ENCODE measurements at regions not wholly inside any gene's neighbourhood (a gene's known extent, or its start where the extent isn't known, plus 50 kb on each side); places are given as distances from the start of the nearest gene placed in this dataset.
"Not testable (repeated sequence)": the region's sequence is repeated elsewhere in the genome, so short reads cannot be mapped to it uniquely, and the experiment has no call there.

DNA sequence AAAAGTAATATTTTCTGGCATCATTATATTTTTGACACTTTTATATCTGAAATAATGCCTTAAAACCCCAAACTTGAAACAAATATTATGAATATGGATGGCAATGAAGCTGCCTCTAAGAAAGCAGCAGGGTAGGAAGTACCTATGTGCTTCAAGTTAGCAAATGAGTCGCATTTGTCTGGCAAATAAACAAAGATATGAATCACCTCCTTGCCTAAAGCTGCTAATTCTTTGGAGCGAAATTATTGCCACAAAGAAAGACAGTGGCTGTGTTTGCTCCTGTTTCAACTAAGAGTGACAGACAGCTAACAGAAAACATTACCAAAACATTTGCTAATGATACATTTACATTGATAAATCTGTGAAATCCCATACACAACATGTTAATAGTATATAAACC, 854.9 kb downstream of the RPS29 start:
- no peak overlapping the region for H2AFZ ChIP-seq (ENCODE audit: low read length, unreplicated experiment)
- no peaks in the 10 kb centered on the region for H3K79me2 ChIP-seq (ENCODE audit: control insufficient read depth, insufficient read depth, low read length, unreplicated experiment)
- no peak overlapping the region for H3K27ac ChIP-seq (ENCODE audit: low read depth, low read length)
- H3K4me3 ChIP-seq (ENCODE audit: low read depth, low read length) = no peak overlapping the region
- H3K27me3 ChIP-seq (ENCODE audit: insufficient read depth, low read length) = no peaks in the 10 kb centered on the region
- H3K36me3 ChIP-seq (ENCODE audit: insufficient read depth, low read length) = no peaks in the 10 kb centered on the region
- H3K4me1 ChIP-seq (ENCODE audit: control insufficient read depth, insufficient read depth, low read length, unreplicated experiment) = no peaks in the 10 kb centered on the region

DNA sequence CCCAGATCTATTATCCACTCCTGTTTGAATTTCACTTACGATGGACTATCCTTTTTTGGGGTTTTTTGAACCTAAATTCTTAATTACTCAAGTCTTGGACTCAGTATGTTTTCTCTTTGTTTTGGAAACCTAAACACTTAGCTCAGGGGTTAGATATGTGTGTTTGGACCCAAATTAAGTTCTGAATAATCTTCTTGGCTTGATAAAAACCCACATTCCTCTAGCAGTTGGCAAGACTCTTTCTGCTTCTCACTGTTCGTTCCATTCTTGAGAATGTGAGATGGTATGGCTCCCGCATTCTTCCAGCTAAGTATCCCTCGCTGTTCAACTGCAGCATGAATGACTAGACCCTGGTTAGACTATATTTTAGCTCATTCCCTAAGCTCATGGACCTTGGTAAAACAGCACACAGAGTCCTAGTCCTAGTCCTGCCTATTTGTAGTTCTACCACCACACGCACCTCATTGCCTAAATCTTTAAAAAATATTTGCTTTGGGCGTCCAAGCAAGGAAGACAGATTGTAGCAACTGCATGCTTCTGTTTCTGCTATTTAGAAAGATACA, 860.0 kb downstream of the RPS29 start:
- H3K79me2 ChIP-seq (ENCODE audit: control insufficient read depth, insufficient read depth, low read length, unreplicated experiment) = no peaks in the 10 kb centered on the region
- no peaks in the 10 kb centered on the region for H3K27me3 ChIP-seq (ENCODE audit: insufficient read depth, low read length)
- no peak overlapping the region for H3K27ac ChIP-seq (ENCODE audit: low read depth, low read length)
- no peaks in the 10 kb centered on the region for H3K4me1 ChIP-seq (ENCODE audit: control insufficient read depth, insufficient read depth, low read length, unreplicated experiment)
- no peak overlapping the region for H3K4me3 ChIP-seq (ENCODE audit: low read depth, low read length)
- H3K36me3 ChIP-seq (ENCODE audit: insufficient read depth, low read length) = no peaks in the 10 kb centered on the region
- H2AFZ ChIP-seq (ENCODE audit: low read length, unreplicated experiment) = no peak overlapping the region

- H3K27ac ChIP-seq (ENCODE audit: low read depth, low read length) = no peak overlapping the region
- no peaks in the 10 kb centered on the region for H3K27me3 ChIP-seq (ENCODE audit: insufficient read depth, low read length)
- H2AFZ ChIP-seq (ENCODE audit: low read length, unreplicated experiment) = no peak overlapping the region
- no peaks in the 10 kb centered on the region for H3K4me1 ChIP-seq (ENCODE audit: control insufficient read depth, insufficient read depth, low read length, unreplicated experiment)
- no peak overlapping the region for H3K4me3 ChIP-seq (ENCODE audit: low read depth, low read length)
- H3K36me3 ChIP-seq (ENCODE audit: insufficient read depth, low read length) = no peaks in the 10 kb centered on the region
- no peaks in the 10 kb centered on the region for H3K79me2 ChIP-seq (ENCODE audit: control insufficient read depth, insufficient read depth, low read length, unreplicated experiment)
Observed at GRCh38 chr14:48725051-48725734, 861.0 kb downstream of the RPS29 start.

DNA sequence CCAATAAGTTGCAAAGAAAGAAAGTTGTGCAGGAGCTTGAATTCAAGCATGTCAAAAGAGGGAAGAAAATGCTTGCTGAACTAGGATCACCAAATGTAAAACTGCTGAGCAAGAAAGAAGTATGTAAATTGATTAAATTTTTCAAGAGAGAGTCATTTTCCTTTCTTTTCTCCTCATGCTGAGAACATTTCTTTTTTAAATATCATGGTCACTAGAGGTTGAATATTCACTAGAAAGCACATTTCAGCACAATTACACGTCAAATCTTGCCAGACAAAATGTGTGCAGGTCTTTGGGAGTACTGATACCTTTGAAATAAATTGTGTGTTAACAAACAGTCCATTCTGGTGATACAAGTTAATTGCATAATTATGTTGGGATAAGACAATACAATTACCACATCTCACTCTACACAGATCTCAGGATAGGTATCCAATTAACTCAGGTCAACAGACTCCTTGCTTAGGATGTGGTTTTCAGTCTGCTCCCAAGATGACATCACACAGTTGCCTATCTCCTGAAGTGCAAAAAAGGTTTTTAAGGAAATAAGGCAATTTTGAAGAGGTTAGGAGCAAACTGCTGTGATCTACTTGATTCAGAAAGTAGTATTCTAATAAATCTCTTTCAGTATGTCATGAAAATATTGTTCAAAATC, 862.2 kb downstream of the RPS29 start:
- no peaks in the 10 kb centered on the region for H3K79me2 ChIP-seq (ENCODE audit: control insufficient read depth, insufficient read depth, low read length, unreplicated experiment)
- no peaks in the 10 kb centered on the region for H3K4me1 ChIP-seq (ENCODE audit: control insufficient read depth, insufficient read depth, low read length, unreplicated experiment)
- no peaks in the 10 kb centered on the region for H3K27me3 ChIP-seq (ENCODE audit: insufficient read depth, low read length)
- H3K27ac ChIP-seq (ENCODE audit: low read depth, low read length) = no peak overlapping the region
- no peak overlapping the region for H2AFZ ChIP-seq (ENCODE audit: low read length, unreplicated experiment)
- H3K4me3 ChIP-seq (ENCODE audit: low read depth, low read length) = no peak overlapping the region
- no peaks in the 10 kb centered on the region for H3K36me3 ChIP-seq (ENCODE audit: insufficient read depth, low read length)

DNA sequence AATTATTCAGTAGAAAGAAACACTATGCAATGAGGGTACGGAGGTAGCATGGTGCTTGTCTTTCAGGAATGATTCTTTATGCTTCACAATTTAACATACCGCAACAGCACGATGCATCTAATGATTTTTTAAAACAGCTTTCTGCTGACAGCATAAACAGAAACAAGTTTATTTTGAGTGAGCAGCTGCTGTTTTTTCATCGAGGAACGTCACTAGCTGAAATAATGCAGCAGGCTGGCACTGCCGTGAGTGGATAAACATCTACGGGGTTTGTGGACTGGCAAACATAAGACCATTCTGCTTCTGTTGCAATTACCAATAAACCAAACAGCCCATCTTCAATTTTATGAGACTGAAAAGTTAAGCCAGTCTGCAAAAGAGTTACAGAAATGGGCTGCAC, 871.8 kb downstream of the RPS29 start:
- Histone ChIP-seq H3K4me1 (ENCODE audit: control insufficient read depth, insufficient read depth, low read length, unreplicated experiment) (no peaks in the 10 kb centered on the region), H3K79me2 (ENCODE audit: control insufficient read depth, insufficient read depth, low read length, unreplicated experiment) (no peaks in the 10 kb centered on the region), H3K36me3 (ENCODE audit: insufficient read depth, low read length) (no peaks in the 10 kb centered on the region), H2AFZ (ENCODE audit: low read length, unreplicated experiment) (no peak overlapping the region), H3K4me3 (ENCODE audit: low read depth, low read length) (no peak overlapping the region), H3K27ac (ENCODE audit: low read depth, low read length) (no peak overlapping the region), H3K27me3 (ENCODE audit: insufficient read depth, low read length) (no peaks in the 10 kb centered on the region)

- H3K27ac ChIP-seq (ENCODE audit: low read depth, low read length) = no peak overlapping the region
- H3K27me3 ChIP-seq (ENCODE audit: insufficient read depth, low read length) = no peaks in the 10 kb centered on the region
- no peaks in the 10 kb centered on the region for H3K79me2 ChIP-seq (ENCODE audit: control insufficient read depth, insufficient read depth, low read length, unreplicated experiment)
- H3K4me3 ChIP-seq (ENCODE audit: low read depth, low read length) = no peak overlapping the region
- H3K4me1 ChIP-seq (ENCODE audit: control insufficient read depth, insufficient read depth, low read length, unreplicated experiment) = no peaks in the 10 kb centered on the region
- no peaks in the 10 kb centered on the region for H3K36me3 ChIP-seq (ENCODE audit: insufficient read depth, low read length)
- no peak overlapping the region for H2AFZ ChIP-seq (ENCODE audit: low read length, unreplicated experiment)
Observed at GRCh38 chr14:48710133-48710532, 876.0 kb downstream of the RPS29 start.

DNA sequence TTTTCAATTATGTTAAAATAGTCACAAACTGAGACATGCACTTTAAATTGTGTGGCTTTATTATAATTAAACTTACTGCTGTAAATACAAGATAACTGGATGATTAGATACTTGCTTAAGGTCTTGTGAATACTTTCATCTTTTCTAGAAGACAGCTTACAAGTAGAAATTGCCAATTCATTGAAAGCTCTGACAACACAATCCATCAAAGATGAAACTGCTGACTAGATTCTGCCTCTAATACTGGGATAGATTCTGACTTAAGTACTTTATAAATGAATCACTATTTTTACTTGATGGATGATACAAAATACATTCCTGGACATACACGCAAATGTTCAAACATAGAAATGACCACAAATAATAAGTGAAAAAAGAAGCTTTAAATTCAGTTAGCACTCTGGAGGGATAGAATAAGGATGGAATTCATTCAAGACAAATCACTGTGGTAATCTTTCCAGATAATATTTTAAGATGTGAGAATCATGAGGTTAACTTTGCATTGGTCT, 876.8 kb downstream of the RPS29 start:
- no peak overlapping the region for H3K4me3 ChIP-seq (ENCODE audit: low read depth, low read length)
- no peaks in the 10 kb centered on the region for H3K36me3 ChIP-seq (ENCODE audit: insufficient read depth, low read length)
- no peaks in the 10 kb centered on the region for H3K4me1 ChIP-seq (ENCODE audit: control insufficient read depth, insufficient read depth, low read length, unreplicated experiment)
- H3K79me2 ChIP-seq (ENCODE audit: control insufficient read depth, insufficient read depth, low read length, unreplicated experiment) = no peaks in the 10 kb centered on the region
- no peaks in the 10 kb centered on the region for H3K27me3 ChIP-seq (ENCODE audit: insufficient read depth, low read length)
- no peak overlapping the region for H2AFZ ChIP-seq (ENCODE audit: low read length, unreplicated experiment)
- H3K27ac ChIP-seq (ENCODE audit: low read depth, low read length) = no peak overlapping the region

- Histone ChIP-seq H3K27me3 (ENCODE audit: insufficient read depth, low read length) (no peaks in the 10 kb centered on the region), H3K79me2 (ENCODE audit: control insufficient read depth, insufficient read depth, low read length, unreplicated experiment) (no peaks in the 10 kb centered on the region), H3K4me1 (ENCODE audit: control insufficient read depth, insufficient read depth, low read length, unreplicated experiment) (no peaks in the 10 kb centered on the region), H3K4me3 (ENCODE audit: low read depth, low read length) (no peak overlapping the region), H3K36me3 (ENCODE audit: insufficient read depth, low read length) (no peaks in the 10 kb centered on the region), H2AFZ (ENCODE audit: low read length, unreplicated experiment) (no peak overlapping the region), H3K27ac (ENCODE audit: low read depth, low read length) (no peak overlapping the region)
Observed at GRCh38 chr14:48704639-48705038, 881.5 kb downstream of the RPS29 start.

DNA sequence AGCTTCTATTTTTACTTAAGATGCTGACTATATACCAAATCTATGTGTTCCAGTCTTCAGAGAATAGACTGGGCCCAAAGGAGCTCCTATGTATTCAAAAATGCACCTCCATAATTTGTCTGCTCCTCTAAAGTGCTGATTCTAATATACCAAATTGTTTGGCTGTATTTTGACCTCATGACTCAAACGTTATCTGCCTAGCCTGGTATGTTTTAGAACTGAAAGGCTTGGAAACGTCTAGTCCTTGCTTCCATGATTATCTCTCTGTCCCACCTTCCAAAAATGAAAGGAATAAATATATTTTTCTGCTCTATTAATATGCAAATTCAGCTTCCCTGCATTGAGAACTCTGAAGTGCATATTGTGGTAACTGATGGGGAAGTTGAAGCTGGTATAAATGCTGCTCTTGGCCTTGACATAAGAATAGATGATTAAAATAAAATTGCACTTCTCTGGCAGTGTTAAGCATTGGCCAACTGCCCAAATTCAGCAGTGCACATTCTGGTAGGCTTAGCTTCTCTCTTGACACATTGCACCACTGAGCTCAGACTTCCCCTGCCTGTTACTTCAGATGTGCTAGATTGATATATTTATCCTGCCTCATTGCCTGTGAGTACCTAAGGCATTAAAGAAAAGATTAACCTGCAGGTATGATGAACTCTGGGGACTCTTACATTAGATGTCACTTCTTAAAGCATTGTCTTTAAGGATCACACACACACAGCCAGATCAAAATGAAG, 882.3 kb downstream of the RPS29 start:
- Histone ChIP-seq H3K4me3 (ENCODE audit: low read depth, low read length) (no peak overlapping the region), H2AFZ (ENCODE audit: low read length, unreplicated experiment) (no peak overlapping the region), H3K36me3 (ENCODE audit: insufficient read depth, low read length) (no peaks in the 10 kb centered on the region), H3K27ac (ENCODE audit: low read depth, low read length) (no peak overlapping the region), H3K4me1 (ENCODE audit: control insufficient read depth, insufficient read depth, low read length, unreplicated experiment) (no peaks in the 10 kb centered on the region), H3K27me3 (ENCODE audit: insufficient read depth, low read length) (no peaks in the 10 kb centered on the region), H3K79me2 (ENCODE audit: control insufficient read depth, insufficient read depth, low read length, unreplicated experiment) (no peaks in the 10 kb centered on the region)

GRCh38 chr14:48697362-48697761, 888.8 kb downstream of the RPS29 start:
- not testable (repeated sequence) for H3K4me3 ChIP-seq (ENCODE audit: low read depth, low read length); H3K4me1 ChIP-seq (ENCODE audit: control insufficient read depth, insufficient read depth, low read length, unreplicated experiment); H3K27ac ChIP-seq (ENCODE audit: low read depth, low read length); H3K27me3 ChIP-seq (ENCODE audit: insufficient read depth, low read length); H3K79me2 ChIP-seq (ENCODE audit: control insufficient read depth, insufficient read depth, low read length, unreplicated experiment); H3K36me3 ChIP-seq (ENCODE audit: insufficient read depth, low read length); H2AFZ ChIP-seq (ENCODE audit: low read length, unreplicated experiment)

Measured in ACC112 (cell line).